NCI-H2171 treated with DMSO at 0.1 percent for 48 hours (cell line): ENCODE measurements at regions not wholly inside any gene's neighbourhood (a gene's known extent, or its start where the extent isn't known, plus 50 kb on each side); places are given as distances from the start of the nearest gene placed in this dataset.
A peak's percentile ranks its signal among the peaks of the same experiment; 100 is the strongest.

Experiments used
- DNase-seq: peaks from one replicate; lab custom pipeline; 2025; lab: John Stamatoyannopoulos, UW

DNA sequence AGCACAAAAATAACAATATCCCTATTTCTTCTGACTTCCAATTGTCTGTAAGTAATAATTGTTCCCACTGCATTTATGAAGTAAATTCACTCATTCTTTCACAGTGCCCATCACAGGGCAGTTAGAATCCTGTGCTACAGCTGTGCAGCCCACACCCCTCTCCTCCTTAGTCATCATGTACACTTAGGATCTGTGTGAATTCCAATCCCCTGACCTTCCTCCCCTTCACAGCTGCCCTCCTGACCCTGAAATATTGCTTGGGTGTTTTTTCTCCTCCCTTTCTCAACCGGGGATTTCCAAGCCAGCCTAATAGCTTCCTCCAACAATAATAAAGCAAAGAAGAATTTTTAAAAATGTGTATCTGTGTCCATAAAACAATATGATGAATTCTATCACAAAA lies 91.5 kb upstream of the BEND6 start:
- no peak for DNase-seq

DNA sequence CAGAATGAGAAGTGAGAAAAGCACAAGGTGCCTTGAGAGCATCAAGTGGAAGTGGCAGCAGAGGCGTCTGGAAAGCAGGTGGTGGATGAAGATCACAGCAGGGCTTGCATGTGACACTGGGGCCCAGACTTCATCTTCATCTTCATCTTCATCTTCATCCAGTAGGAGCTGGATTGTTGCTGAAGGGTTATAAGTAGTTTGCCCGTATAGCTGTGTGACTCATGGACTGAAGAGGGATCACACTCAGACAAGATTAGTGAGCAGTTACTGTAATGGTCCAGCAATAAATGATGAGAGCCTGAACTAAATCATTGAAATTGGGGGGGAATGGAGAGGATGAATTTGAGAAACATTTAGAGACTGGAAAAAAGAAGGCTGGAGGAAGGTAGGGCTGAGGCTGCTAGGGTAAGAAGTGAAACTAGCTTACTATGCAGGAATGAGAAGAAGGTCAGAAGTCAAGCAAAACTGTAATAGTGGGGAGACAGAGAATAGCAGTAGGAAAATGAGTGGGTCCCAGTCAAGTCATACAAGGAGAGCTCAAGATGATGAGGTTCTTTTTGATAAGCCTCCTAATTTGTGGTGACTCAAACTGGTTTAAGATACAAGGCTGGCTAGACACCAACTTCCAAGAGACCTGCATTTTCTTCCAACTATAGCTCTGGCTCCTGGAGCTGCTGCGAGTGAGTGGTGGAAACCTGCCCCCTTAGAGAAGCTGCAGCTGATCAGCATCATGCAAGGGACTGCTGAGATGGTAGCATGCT lies 92.3 kb upstream of the BEND6 start:
- DNase-seq, result no peak

DNA sequence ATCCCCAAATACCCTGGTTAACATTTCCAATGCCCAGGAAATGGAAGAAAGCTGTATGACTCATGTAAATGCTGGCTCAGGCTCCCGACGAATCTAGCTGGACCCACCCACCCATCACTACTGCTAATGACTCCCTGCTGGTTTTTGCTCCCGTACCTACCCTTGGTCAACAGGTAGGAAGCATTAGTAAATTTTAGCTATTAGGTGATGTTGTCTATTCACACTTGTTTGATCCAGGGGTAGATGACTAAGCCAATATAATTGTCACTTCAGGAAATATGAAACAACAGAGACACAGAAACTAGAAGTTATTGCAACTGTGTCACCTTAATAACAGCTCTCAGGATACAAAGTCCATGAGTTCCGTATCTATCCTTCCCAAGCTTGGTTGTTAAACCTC lies 94.4 kb upstream of the BEND6 start:
- DNase-seq, result no peak

DNA sequence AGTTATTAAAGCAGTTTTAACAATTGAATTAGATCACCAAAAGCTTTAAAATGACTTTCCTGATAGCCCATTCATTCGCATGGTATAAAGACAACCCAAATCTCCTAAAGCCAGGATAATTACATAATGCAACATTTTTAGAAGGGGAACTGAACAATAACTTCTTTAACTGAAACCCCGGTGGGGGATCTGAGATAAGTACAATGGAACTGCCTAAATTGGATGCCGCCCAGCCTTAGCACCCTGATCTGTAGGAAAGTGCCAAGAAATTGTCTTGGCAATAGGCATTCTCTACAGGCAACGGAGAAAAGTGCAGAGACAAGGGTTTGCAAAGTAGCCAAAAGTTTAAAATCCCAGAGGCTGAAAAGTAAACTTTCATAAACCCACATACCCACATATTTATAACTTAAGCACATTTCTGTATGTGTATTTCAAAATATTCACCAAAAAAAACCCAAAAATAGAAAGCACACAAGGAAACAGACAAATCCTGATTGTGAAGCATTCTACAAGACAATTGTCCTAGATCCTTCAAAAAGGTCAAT lies 98.8 kb upstream of the BEND6 start:
- no peak for DNase-seq

DNA sequence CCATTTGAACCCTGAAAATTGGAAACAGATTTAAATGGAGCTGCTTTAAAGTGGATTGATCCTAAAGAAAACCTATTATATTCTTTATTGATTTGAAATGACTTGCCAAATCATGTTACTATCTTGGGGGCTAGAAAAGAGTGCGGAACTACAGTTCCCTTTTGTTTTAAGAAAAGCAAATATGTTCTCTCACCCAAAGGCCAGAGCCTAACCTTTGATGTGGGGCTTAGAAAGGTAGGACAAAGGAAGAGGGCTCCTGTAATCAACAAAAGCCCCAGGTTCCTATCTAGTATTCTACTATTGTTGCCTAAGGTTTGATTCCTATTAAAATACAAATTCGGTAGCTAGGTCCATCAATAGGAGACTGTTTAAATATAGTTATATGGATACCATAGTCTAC lies 100.8 kb upstream of the BEND6 start:
- no peak for DNase-seq

DNA sequence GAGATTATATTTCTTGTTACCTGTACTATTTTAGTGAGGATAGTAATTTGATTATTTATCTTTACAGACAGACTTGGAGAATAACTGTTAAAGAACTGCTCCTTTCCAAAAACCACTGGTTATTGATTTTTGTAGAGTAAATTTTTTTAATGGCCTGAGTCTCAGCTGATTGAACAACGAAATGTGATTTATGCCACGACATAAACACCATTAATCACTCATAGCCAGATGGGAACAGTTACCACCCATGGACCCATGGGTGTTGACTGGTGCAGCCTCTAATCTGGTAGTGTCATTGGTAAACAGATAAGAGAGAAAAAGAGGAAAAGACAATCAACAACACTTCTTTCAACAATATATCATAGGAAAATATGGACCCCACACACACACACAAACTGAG lies 101.4 kb upstream of the BEND6 start:
- peak; percentile 69 for DNase-seq

DNA sequence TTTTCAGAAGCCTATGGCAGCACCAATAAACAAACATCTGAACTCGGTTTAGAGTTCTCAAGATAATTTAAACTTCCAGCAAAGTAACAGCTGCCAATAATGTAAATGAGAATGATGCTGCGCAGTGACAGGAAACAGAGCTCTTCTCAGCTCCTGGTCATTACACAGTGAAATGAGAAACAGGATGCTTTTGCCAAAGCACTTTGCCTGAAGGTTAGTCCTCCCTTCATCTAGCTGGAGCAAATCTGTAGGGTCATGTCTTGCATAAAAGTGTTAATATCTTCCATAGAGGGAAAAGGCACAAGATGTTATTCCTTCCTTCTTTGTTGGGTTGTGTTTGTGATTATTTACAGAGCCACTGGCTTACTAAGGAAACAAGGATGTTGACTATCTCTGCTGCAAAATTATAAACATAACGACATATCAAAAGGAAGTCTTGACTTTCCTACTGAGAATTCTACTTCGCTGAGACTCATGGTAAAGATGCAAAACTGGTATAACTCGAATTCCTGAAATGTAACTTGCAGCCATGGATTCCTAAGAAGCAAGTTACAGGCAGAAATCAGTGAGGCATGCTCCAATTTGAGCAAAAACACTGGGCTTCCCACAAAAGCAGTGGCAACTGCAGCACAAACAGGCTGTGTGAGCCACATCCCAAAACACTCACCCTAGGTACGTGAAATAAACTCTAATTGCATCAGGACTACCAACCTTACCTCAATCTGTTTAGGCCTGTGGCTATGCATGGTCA lies 102.5 kb upstream of the BEND6 start:
- DNase-seq, result peak; percentile 23

DNA sequence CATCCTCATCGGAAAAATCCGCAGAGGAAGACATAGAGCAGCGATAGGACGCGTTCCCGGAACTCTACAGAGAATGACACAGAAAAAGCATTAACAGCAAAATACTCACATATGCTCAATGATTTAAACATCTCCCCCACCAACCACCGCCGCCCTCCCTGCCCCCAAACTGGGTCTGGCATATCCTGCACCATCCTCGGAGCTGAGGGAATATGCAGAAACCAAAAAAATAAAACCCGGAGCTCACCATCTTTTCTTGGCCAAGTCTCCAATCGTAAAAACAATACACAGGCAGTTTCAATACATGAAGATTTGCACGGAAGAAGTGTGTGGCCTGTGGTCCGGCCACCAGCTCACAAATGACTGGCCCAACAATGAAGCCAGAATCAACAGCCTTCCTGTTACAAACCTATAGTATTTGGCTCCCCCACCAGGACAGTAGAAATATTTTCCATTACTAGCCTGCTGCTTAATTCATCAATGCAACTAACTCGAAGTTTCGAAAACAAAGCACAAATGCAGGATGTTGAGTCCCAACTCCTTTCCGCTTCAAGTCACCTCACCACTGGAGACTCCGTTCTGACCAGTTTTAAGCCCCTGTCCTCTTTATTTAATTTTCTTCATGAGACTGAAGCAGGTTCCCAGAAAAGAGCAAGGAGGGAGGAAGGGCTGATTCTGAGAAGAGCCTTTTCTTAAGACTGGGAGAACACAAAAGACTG lies 103.2 kb upstream of the BEND6 start:
- peak; percentile 47 for DNase-seq

DNA sequence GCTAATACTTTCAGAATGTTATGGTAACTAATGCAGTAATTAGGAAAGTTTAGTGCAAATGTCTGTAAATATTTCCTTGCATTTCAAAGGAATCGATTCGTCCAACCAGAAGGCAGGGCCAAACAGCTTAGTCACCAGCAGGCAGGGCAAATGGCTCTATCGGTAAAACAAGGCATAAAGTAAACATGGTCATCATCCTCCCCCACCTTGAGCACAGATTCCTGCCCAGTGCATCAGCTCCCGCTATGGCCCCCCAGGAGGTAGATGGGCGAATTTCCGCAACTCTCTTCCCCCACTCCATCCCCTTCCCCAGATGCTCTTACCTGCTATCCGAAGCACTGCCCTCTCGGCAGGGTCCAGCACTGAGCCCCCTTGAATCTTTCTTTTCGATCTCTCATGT lies 103.8 kb upstream of the BEND6 start:
- DNase-seq, result no peak

DNA sequence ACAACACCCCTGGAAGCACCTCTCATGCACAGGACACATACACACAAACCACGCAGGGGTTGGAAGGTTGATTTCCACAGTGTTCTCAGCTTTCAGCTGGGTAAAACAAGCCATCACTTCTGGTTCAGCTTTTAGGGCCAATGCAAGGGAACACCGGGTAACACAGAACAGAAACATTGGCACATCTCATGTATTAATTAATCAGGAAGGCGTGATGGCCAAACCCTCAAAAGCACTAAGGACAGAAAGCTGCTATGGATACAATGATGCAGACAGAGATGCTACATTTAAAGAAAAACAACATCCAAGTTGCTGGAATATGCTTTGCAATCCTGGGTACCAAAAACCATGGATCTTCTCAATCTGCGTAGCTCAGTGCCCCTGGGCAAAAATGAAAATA lies 104.3 kb upstream of the BEND6 start:
- DNase-seq, result no peak

DNA sequence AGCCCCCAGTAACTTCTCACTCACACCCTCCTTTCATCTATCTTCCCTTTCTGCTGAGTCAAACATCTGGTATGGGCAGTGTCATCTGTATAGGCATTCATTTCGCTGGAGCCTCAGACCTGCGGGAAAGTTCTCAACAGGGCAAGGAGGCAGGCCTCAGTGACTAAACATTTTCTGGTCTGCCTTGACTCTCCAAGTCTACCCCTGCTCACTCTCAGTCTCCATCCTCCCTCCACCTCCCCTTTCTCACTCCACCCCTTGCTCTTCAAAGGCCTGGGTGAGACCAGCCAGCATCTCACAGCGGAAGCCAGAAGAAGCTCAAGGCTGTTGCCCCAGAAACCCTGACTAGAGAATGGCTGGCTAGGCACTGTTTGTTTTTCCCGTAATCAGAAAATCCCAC lies 105.0 kb upstream of the BEND6 start:
- no peak for DNase-seq

DNA sequence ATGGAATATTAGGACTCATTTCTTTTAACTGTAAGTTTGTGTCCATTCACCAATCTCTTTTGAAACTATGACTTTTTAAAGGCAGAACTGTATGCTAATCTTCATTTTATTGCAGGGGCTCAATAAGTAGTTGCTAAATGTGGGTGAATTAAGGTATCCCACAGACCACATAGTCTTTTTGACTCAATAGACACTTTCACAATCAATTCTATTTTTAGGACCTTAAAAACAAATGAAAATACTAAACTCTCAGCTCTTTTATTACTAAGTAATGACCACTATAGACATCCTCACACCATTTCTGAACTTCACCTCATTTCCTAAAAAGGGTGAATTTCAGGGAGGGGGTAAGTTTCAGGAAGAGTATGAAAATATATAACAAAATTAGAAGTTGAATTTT lies 106.8 kb upstream of the BEND6 start:
- DNase-seq, result no peak

DNA sequence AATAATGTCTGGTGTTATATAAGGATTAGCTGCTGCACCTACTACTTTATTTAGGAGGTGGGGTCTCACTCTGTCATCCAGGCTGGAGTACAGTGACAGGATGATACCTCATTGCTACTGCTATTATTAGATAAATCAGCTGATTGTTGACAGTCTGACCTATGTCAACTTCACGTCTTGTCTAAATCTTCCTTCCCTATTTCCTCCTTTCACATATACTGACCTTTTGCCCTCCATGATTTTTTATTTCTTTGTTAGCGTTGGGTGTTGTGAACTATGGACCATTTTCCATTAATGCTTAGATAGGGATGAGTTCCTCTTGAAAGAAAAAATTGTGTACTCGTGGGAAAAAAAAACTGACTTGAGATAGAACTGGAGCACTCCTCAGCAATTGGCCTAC lies 109.9 kb upstream of the BEND6 start:
- no peak for DNase-seq

DNA sequence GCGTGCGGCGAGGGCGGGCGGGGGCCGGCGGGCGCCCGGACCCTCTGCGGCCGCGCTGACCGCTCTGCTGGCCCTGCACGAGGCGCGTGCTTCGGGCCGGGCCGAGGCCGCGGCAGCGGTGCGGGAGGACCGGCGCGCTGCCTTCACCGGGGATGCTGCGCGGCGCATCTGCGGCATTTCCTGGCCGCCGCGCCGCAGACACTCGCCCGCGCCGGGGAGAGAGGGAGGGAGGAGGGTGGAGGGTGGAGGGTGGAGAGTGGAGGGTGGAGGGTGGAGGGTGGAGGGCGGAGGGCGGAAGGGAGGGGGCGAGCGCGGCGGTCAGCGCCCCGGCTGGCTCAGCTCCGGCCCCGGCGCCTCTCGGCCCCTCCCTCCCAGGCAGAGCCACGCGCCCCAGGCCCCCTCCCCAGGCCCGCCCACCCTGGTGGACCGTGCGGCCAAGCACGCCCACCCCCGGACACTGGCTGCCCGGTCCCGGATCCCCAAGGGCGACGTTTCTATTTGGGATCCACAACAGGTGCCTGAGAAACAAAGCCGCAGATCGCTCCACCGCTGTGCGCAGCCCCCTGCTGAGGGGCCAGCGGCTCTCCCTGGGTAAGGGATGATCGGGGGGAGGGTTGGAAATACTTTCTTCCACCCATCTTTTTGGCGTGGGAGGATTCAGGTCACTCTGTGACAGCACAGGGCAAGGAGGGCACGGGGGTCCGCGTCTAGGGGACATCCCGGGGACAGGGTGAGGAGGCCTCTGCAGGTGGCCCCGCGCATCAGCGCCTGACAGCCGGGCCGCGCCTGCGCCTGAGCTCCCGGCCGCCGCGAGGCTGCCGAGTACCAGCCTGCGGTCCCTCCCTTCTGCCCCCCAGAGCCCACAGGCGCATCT lies 111.2 kb upstream of the BEND6 start:
- peak; percentile 90 for DNase-seq

DNA sequence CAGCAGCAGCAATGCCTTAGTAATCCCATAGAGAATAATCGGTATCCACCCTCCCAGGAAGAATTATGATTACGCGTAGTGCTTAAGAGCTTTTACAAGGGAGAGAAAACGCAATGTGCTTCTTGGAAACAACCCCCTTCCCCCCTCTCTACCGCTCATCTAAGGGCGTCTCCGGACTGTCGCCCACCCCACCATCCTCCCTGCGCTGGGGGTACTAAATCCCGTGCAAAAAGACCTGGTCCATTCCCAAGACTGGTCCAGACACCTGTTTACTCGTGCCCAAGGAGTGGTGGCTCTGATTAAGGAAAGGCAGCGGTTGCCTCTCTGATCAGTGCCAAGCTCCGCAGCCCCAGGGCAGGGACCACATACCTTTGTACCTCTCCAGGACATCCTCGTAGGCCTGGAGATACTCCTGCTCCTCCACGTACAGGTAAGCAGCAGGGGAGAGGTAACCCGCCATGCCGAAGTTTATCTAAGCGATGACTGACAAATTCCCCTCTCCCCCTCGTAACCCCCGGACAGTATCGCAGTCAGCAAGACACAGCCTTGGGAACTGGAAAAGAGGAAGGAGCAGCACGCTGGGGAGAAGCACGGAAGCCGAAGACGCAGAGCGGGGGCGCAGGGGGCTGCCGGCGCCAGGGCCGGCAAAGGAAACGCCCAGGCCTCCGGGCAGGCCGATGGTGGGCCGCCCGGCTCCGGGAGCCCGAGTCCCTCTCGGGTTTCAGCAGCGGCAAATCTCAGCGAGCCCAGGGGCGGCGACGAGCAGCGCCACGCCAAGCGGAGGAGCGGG lies 112.0 kb upstream of the BEND6 start:
- DNase-seq, result peak; percentile 64

DNA sequence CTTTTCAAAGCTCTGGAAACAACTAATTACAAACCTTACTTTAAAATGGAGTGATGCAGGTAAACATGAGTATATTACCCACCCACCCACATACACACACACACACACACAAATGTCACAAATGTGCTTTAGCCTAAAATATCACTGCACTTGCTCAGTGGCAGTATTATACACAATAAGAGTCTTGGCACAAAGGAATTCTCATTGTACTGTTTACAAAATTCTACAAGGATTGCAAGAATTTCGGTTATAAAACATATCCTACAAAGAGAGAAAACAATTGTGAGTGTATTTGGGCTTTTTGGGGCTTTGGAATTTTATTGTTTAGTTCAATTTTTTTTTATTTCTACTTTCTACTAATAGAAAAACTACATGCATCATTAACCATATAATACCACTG lies 113.2 kb upstream of the BEND6 start:
- no peak for DNase-seq

DNA sequence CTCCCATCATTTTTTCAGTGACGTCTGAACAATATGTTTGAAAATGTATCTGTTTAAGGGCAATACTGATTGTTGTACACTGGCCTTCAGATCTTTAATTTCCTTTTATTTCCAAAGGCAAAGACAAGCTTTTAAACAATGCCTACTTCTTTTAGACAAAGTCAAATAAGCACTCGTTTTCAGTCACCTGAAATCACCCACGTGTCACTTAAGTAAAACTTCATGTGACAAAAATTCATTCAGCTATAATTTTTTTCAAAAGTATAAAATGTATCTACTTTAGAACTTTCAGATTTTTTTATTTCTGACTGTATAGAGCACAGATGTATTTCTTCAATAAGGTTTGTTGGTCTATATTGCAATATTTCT lies 113.5 kb upstream of the BEND6 start:
- DNase-seq, result no peak

DNA sequence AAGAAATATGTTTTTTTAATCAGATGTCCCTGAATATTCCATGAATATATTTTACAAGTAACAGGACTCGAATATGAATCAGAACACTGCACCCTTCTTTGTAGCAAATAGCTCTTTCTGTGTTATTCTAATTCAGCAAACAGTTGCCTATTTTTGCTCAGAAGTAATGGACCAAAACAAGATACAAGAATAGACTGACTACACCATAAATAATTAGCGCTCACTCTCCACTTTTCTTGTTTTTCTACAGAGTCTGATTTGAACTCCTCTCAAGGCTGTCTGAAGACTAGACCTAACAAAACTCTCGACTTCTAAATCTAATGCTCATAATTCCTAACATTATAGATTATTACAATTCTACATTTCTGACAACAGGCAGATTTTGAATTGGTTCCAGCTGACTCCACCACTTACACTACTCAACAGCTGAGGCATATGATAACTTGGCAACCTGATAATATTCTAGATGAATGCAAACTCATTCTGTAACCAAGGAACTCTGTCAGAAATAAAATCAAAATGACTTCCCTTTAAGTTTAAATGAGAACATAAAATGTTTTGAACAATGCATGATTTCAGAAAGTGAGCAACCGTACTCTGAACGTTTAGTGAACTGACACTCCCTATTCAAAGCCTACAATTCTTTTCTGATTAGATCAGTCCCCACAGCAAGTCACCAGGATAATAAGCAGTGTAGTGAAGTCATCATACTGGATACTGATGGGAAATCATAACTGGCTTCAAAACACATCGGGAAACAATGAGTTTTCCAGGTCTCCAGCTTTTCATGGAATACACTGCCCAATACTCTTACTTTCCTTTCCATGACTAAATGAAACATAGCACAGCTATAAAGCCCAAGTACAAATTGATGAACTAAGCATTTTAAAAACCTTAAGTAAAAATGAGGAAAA lies 114.2 kb upstream of the BEND6 start:
- peak; percentile 65 for DNase-seq

DNA sequence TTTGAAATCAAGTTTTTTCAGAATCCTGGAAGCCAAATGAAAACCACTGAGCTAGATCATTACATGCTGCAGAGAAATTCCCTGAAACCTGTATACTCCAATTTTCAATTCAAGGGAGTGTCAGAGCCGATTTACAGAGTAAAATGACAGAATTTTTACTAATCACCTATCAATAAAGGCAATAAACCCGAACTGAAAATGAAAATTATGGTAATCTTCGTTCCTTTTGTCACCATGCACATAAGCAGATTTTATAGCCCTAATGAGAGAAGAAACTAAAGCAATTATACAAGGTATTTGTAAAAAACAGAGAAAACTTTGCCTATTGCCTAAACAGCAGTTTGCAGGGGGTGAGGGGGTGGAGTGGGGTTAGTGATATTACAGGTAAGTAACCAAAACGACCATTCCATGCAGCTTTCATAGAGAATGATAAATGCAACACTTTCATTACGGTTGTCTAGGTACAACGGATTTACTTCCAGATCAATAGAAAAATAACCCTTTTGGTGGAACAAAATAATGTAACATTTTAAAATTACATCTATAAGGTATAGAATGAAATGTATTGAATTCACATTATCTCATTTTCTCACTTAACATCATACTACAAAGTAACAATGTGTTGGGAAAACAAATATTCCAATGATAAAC lies 115.2 kb upstream of the BEND6 start:
- DNase-seq, result no peak
